SK-N-SH treated with all-trans-retinoic acid at 6 μM for 48 hours (cell line): ENCODE measurements at regions not wholly inside any gene's neighbourhood (a gene's known extent, or its start where the extent isn't known, plus 50 kb on each side); places are given as distances from the start of the nearest gene placed in this dataset.

Source experiments
- ATAC-seq: fragments of 200-7000 bp; cut with Tn5 transposase; 3 replicates; pipeline ENCODE4 v1.9.1; 2020; ENCODE audit warnings: mild to moderate bottlenecking, moderate library complexity
- ARNTL ChIP-seq: fragments of 450-650 bp; formaldehyde crosslinking; IDR thresholded peaks from 2 replicates; pipeline ENCODE4 v1.5.0; 2020; ENCODE audit warnings: low read depth, mild to moderate bottlenecking, moderate library complexity, borderline replicate concordance
- BACH2 ChIP-seq: fragments of 250-450 bp; sonication (Bioruptor Pico); IDR thresholded peaks from 2 replicates; pipeline ENCODE4 v1.9.0; 2021; ENCODE audit warnings: mild to moderate bottlenecking, borderline replicate concordance
- CSDC2 ChIP-seq: fragments of 250-450 bp; sonication (Bioruptor Pico); IDR thresholded peaks from 2 replicates; pipeline ENCODE4 v1.5.0; 2020; ENCODE audit warnings: mild to moderate bottlenecking, moderate library complexity
- ESRRG ChIP-seq: fragments of 250-450 bp; sonication (Bioruptor Pico); IDR thresholded peaks from 2 replicates; pipeline ENCODE4 v1.6.1; 2021; ENCODE audit warnings: mild to moderate bottlenecking
- GLIS3 ChIP-seq: fragments of 250-450 bp; sonication (Bioruptor Pico); IDR thresholded peaks from 2 replicates; pipeline ENCODE4 v1.5.0; 2020; ENCODE audit warnings: mild to moderate bottlenecking, moderate library complexity
- ISL1 ChIP-seq: fragments of 250-450 bp; sonication (Bioruptor Pico); IDR thresholded peaks from 2 replicates; pipeline ENCODE4 v2.1.2; 2022; ENCODE audit warnings: mild to moderate bottlenecking, moderate library complexity
- OSR1 ChIP-seq: fragments of 250-450 bp; sonication (Bioruptor Pico); IDR thresholded peaks from 2 replicates; pipeline ENCODE4 v1.8.0; 2022; ENCODE audit warnings: moderate library complexity, mild to moderate bottlenecking, inconsistent platforms
- PPARA ChIP-seq: fragments of 250-450 bp; sonication (Bioruptor Pico); IDR thresholded peaks from 2 replicates; pipeline ENCODE4 v1.5.0; 2020; ENCODE audit warnings: mild to moderate bottlenecking, borderline replicate concordance
- RARB ChIP-seq: fragments of 250-450 bp; sonication (Bioruptor Pico); IDR thresholded peaks from 2 replicates; pipeline ENCODE4 v1.8.0; 2021; ENCODE audit warnings: mild to moderate bottlenecking, moderate library complexity
- SNAI2 ChIP-seq: fragments of 250-450 bp; sonication (Bioruptor Pico); IDR thresholded peaks from 2 replicates; pipeline ENCODE4 v1.5.0; 2020; ENCODE audit warnings: mild to moderate bottlenecking, moderate library complexity
- TCF4 ChIP-seq: fragments of 250-450 bp; sonication (Bioruptor Pico); IDR thresholded peaks from 2 replicates; pipeline ENCODE4 v1.8.0; 2021; ENCODE audit warnings: mild to moderate bottlenecking, moderate library complexity, borderline replicate concordance
- TOX ChIP-seq: fragments of 250-450 bp; sonication (Bioruptor Pico); IDR thresholded peaks from 2 replicates; pipeline ENCODE4 v1.8.0; 2021; ENCODE audit warnings: mild to moderate bottlenecking, moderate library complexity, borderline replicate concordance
- ZC3H10 ChIP-seq: fragments of 250-450 bp; sonication (Bioruptor Pico); IDR thresholded peaks from 2 replicates; pipeline ENCODE4 v1.5.1; 2021; ENCODE audit warnings: mild to moderate bottlenecking, moderate library complexity
- ZFP3 ChIP-seq: fragments of 250-450 bp; sonication (Bioruptor Pico); IDR thresholded peaks from 2 replicates; pipeline ENCODE4 v1.5.0; 2020; ENCODE audit warnings: mild to moderate bottlenecking, moderate library complexity
- ZFP30 ChIP-seq: fragments of 450-650 bp; formaldehyde crosslinking; IDR thresholded peaks from 2 replicates; pipeline ENCODE4 v1.5.0; 2022; ENCODE audit warnings: mild to moderate bottlenecking, moderate library complexity
- ZNF565 ChIP-seq: fragments of 450-650 bp; formaldehyde crosslinking; conservative IDR thresholded peaks from 2 replicates; pipeline ENCODE4 v1.5.0; 2020; ENCODE audit warnings: low read depth, mild to moderate bottlenecking, moderate library complexity
- ZNF70 ChIP-seq: fragments of 450-650 bp; formaldehyde crosslinking; IDR thresholded peaks from 2 replicates; pipeline ENCODE4 v1.5.0; 2020; ENCODE audit warnings: mild to moderate bottlenecking, moderate library complexity
- TF ChIP-seq, protein P1 (sequence below): fragments of 250-450 bp; sonication (Bioruptor Pico); IDR thresholded peaks from 2 replicates; pipeline ENCODE4 v1.5.1; 2021; ENCODE audit warnings: mild to moderate bottlenecking, moderate library complexity
- TF ChIP-seq, protein P2 (sequence below): fragments of 250-450 bp; sonication (Bioruptor Pico); IDR thresholded peaks from 2 replicates; pipeline ENCODE4 v1.8.0; 2020; ENCODE audit warnings: mild to moderate bottlenecking, moderate library complexity, borderline replicate concordance
- TF ChIP-seq, protein P3 (sequence below): fragments of 250-450 bp; sonication (Bioruptor Pico); IDR thresholded peaks from 2 replicates; pipeline ENCODE4 v1.5.0; 2020; ENCODE audit warnings: mild to moderate bottlenecking, moderate library complexity
- TF ChIP-seq, protein P4 (sequence below): fragments of 250-450 bp; sonication (Bioruptor Pico); IDR thresholded peaks from 2 replicates; pipeline ENCODE4 v1.8.0; 2021; ENCODE audit warnings: low read depth, mild to moderate bottlenecking, moderate library complexity, borderline replicate concordance
- TF ChIP-seq, protein P5 (sequence below): fragments of 250-450 bp; sonication (Bioruptor Pico); IDR thresholded peaks from 2 replicates; pipeline ENCODE4 v1.5.1; 2020; ENCODE audit warnings: low read depth, mild to moderate bottlenecking, moderate library complexity

DNA sequence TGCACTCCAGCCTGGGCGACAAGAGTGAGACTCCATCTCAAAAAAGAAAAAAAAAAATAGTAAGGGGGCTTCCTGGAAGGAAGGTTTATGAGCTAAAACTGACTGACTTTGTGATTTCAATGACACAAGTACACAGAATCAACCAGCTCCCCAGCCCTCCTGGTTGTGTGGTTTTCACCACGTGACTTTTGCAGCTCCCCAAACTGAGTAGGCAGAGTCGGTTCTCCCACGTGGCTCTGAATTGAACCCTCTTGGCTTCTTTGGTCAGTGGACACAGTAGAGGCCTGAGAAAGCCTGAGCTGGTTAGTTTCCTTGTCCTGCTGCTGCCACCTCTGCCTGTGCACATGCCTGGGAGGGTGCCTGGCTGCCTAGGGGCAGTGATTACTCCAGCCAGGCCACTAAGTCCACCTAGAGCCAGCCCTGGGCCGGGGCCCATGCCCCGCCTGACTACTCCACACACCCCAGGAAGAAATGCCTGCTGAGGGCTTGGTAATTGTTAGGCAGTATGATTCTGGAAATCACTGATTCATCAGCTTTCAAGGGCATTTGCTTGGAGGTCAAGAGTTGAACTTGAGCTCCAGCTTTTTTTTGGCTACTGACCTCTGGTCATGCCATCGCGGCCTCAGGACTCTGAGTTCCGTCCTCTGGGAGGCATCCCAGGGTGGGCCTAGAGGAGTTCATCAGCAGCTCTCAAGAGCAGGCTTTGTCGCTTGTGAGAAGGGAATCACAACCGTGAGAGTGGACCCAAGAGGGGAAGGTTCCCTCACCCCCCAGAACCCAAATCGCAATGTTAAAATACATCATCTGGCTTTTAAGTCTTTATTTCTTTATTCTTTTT lies 431.9 kb upstream of the HS6ST1 start:
- TF ChIP-seq BACH2, result no peak
- no peak for TF ChIP-seq TCF4 (CRISPR knock-in tag)
- TF ChIP-seq ARNTL (CRISPR knock-in tag), result no peak
- TF ChIP-seq, protein P1, sequence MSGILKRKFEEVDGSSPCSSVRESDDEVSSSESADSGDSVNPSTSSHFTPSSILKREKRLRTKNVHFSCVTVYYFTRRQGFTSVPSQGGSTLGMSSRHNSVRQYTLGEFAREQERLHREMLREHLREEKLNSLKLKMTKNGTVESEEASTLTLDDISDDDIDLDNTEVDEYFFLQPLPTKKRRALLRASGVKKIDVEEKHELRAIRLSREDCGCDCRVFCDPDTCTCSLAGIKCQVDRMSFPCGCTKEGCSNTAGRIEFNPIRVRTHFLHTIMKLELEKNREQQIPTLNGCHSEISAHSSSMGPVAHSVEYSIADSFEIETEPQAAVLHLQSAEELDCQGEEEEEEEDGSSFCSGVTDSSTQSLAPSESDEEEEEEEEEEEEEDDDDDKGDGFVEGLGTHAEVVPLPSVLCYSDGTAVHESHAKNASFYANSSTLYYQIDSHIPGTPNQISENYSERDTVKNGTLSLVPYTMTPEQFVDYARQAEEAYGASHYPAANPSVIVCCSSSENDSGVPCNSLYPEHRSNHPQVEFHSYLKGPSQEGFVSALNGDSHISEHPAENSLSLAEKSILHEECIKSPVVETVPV (CRISPR knock-in tag), result no peak
- TF ChIP-seq ZC3H10 (CRISPR knock-in tag), result no peak
- TF ChIP-seq, protein P2, sequence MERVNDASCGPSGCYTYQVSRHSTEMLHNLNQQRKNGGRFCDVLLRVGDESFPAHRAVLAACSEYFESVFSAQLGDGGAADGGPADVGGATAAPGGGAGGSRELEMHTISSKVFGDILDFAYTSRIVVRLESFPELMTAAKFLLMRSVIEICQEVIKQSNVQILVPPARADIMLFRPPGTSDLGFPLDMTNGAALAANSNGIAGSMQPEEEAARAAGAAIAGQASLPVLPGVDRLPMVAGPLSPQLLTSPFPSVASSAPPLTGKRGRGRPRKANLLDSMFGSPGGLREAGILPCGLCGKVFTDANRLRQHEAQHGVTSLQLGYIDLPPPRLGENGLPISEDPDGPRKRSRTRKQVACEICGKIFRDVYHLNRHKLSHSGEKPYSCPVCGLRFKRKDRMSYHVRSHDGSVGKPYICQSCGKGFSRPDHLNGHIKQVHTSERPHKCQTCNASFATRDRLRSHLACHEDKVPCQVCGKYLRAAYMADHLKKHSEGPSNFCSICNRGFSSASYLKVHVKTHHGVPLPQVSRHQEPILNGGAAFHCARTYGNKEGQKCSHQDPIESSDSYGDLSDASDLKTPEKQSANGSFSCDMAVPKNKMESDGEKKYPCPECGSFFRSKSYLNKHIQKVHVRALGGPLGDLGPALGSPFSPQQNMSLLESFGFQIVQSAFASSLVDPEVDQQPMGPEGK (CRISPR knock-in tag), result no peak
- no peak for TF ChIP-seq ZNF565
- TF ChIP-seq, protein P3, sequence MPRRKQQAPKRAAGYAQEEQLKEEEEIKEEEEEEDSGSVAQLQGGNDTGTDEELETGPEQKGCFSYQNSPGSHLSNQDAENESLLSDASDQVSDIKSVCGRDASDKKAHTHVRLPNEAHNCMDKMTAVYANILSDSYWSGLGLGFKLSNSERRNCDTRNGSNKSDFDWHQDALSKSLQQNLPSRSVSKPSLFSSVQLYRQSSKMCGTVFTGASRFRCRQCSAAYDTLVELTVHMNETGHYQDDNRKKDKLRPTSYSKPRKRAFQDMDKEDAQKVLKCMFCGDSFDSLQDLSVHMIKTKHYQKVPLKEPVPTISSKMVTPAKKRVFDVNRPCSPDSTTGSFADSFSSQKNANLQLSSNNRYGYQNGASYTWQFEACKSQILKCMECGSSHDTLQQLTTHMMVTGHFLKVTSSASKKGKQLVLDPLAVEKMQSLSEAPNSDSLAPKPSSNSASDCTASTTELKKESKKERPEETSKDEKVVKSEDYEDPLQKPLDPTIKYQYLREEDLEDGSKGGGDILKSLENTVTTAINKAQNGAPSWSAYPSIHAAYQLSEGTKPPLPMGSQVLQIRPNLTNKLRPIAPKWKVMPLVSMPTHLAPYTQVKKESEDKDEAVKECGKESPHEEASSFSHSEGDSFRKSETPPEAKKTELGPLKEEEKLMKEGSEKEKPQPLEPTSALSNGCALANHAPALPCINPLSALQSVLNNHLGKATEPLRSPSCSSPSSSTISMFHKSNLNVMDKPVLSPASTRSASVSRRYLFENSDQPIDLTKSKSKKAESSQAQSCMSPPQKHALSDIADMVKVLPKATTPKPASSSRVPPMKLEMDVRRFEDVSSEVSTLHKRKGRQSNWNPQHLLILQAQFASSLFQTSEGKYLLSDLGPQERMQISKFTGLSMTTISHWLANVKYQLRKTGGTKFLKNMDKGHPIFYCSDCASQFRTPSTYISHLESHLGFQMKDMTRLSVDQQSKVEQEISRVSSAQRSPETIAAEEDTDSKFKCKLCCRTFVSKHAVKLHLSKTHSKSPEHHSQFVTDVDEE (CRISPR knock-in tag), result no peak
- no peak for TF ChIP-seq GLIS3
- TF ChIP-seq, protein P4, sequence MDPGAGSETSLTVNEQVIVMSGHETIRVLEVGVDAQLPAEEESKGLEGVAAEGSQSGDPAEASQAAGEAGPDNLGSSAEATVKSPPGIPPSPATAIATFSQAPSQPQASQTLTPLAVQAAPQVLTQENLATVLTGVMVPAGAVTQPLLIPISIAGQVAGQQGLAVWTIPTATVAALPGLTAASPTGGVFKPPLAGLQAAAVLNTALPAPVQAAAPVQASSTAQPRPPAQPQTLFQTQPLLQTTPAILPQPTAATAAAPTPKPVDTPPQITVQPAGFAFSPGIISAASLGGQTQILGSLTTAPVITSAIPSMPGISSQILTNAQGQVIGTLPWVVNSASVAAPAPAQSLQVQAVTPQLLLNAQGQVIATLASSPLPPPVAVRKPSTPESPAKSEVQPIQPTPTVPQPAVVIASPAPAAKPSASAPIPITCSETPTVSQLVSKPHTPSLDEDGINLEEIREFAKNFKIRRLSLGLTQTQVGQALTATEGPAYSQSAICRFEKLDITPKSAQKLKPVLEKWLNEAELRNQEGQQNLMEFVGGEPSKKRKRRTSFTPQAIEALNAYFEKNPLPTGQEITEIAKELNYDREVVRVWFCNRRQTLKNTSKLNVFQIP (CRISPR knock-in tag), result no peak
- TF ChIP-seq OSR1, result no peak
- no peak for TF ChIP-seq ZNF70 (CRISPR knock-in tag)
- no peak for TF ChIP-seq ISL1 (CRISPR knock-in tag)
- TF ChIP-seq ZFP30 (CRISPR knock-in tag), result no peak
- no peak for TF ChIP-seq SNAI2
- no peak for TF ChIP-seq CSDC2
- no peak for TF ChIP-seq PPARA (CRISPR knock-in tag)
- no peak for TF ChIP-seq TOX (CRISPR knock-in tag)
- no peak for TF ChIP-seq RARB
- no peak for TF ChIP-seq ZFP3 (CRISPR knock-in tag)
- ATAC-seq, result no peak

DNA sequence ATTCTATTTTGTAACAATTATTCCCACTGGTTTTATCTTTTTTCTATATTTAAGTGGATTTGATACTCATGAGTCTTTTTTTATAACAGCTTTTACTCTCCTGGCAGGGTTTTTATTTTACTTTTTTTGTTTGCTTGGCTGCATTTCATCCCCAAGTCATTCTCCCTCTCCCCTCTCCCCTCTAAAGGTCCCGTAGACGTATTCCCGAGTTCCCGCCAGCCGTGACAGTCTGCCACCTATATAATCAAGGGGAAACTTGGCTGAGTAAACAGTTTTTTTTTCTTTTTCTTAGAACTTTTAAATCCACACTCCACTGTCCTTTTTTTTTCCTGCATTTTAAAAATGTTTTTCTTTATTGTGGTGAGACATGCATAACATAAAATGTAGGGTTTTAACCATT lies 433.1 kb upstream of the HS6ST1 start:
- ATAC-seq, result no peak
- no peak for TF ChIP-seq ZFP3 (CRISPR knock-in tag)
- TF ChIP-seq, protein P5, sequence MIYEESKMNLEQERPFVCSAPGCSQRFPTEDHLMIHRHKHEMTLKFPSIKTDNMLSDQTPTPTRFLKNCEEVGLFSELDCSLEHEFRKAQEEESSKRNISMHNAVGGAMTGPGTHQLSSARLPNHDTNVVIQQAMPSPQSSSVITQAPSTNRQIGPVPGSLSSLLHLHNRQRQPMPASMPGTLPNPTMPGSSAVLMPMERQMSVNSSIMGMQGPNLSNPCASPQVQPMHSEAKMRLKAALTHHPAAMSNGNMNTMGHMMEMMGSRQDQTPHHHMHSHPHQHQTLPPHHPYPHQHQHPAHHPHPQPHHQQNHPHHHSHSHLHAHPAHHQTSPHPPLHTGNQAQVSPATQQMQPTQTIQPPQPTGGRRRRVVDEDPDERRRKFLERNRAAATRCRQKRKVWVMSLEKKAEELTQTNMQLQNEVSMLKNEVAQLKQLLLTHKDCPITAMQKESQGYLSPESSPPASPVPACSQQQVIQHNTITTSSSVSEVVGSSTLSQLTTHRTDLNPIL (CRISPR knock-in tag), result no peak
- no peak for TF ChIP-seq ESRRG
- TF ChIP-seq ZNF565, result no peak
- TF ChIP-seq, protein P2 (CRISPR knock-in tag), result no peak
- no peak for TF ChIP-seq OSR1
- TF ChIP-seq TOX (CRISPR knock-in tag), result no peak
- TF ChIP-seq GLIS3, result no peak
